K562 (cell line): ENCODE measurements at regions not wholly inside any gene's neighbourhood (a gene's known extent, or its start where the extent isn't known, plus 50 kb on each side); places are given as distances from the start of the nearest gene placed in this dataset.

Experiments
- ATAC-seq: fragments of 200-7000 bp; cut with Tn5 transposase; 3 replicates; pipeline ENCODE4 v1.9.1; 2020; ENCODE audit warnings: moderate library complexity
- BruUV-seq: library from RNA; stranded (reverse); fragments of 400-500 nt; replicated peaks from 2 replicates; lab custom pipeline; 2021; lab: Mats Ljungman, UMichigan
- CTCF ChIA-PET: fragments of 300-600 bp; formaldehyde crosslinking; extraction: SDS; loops from one replicate; lab custom pipeline; 2021; ENCODE audit warnings: low intra/inter-chr PET ratio; lab: Yijun Ruan, JAX
- POLR2A ChIA-PET: fragments of 300-600, 350-650 bp; sonication (Branson Sonifier 250); formaldehyde crosslinking; extraction: SDS; loops from one replicate; lab custom pipeline; 2021; ENCODE audit warnings: antibody characterized with exemption, inconsistent platforms; lab: Yijun Ruan, JAX
- DNase-seq, 4 experiments: peaks; one replicate each; pipeline versions ENCODE4 v3.0.0 to v3.0.0-alpha.2; 2011 to 2018; ENCODE audit warnings: low spot score in 3 of 4, mixed read lengths in 3 of 4; ENCODE audit errors: extremely low read depth in 1 of 4
- FAIRE-seq: peaks from 2 replicates; lab custom pipeline; 2011; peaks lifted over from hg19 to GRCh38; lab: Jason Lieb, UNC
- H2AFZ ChIP-seq: 2 replicates; pipeline ENCODE4 v1.6.0; 2011; ENCODE audit warnings: low read depth, low read length, control low read depth, inconsistent platforms
- H3K27ac ChIP-seq: fragments of 200-600 bp; 3 replicates; pipeline ENCODE4 v1.8.0; 2011; ENCODE audit warnings: low read depth, mild to moderate bottlenecking, control low read depth, inconsistent platforms, low read length, moderate library complexity, mixed read lengths; ENCODE audit errors: extremely low read depth
- H3K27me3 ChIP-seq, 2 experiments: fragments of 300-600 bp in 1 of 2; 2 replicates in 1 of 2; 3 replicates in 1 of 2; pipeline versions ENCODE4 v1.6.0 to v1.8.0; 2011; ENCODE audit warnings: inconsistent platforms in 2 of 2, low read length in 2 of 2, mild to moderate bottlenecking in 1 of 2, mixed read lengths in 1 of 2, moderate library complexity in 1 of 2; ENCODE audit not compliant: control insufficient read depth in 2 of 2, insufficient read depth in 2 of 2
- H3K36me3 ChIP-seq: fragments of 300-600 bp; 3 replicates; pipeline ENCODE4 v1.8.0; 2011; ENCODE audit warnings: mild to moderate bottlenecking, low read length, inconsistent platforms; ENCODE audit not compliant: control insufficient read depth, insufficient read depth
- H3K4me1 ChIP-seq, 2 experiments: fragments of 200-600 bp in 1 of 2; replicated peaks in 1 of 2; 2 replicates in 1 of 2; 3 replicates in 1 of 2; pipeline versions ENCODE4 v1.5.1 to v1.8.0; 2011; ENCODE audit warnings: inconsistent platforms in 2 of 2, low read length in 2 of 2, mild to moderate bottlenecking in 1 of 2, mixed read lengths in 1 of 2, moderate library complexity in 1 of 2; ENCODE audit not compliant: control insufficient read depth in 2 of 2, insufficient read depth in 2 of 2
- H3K4me2 ChIP-seq: 2 replicates; pipeline ENCODE4 v1.6.1; 2011; ENCODE audit warnings: low read length, control low read depth, inconsistent platforms, mixed read lengths; ENCODE audit not compliant: insufficient read depth
- H3K4me3 ChIP-seq: fragments of 200-600 bp; sonication (generic), shearing (Covaris generic); 2 replicates; pipeline ENCODE4 v1.5.1; 2016; ENCODE audit warnings: control low read depth, inconsistent platforms
- H3K79me2 ChIP-seq: fragments of 200-600 bp; 3 replicates; pipeline ENCODE4 v1.8.0; 2011; ENCODE audit warnings: low read length, inconsistent platforms; ENCODE audit not compliant: control insufficient read depth, insufficient read depth
- H3K9ac ChIP-seq, 2 experiments: 2 replicates each; pipeline versions ENCODE4 v1.6.0 to v1.6.1; 2011; ENCODE audit warnings: low read depth in 2 of 2, low read length in 2 of 2, control low read depth in 1 of 2, inconsistent platforms in 1 of 2, mild to moderate bottlenecking in 1 of 2, mixed read lengths in 1 of 2; ENCODE audit not compliant: insufficient read depth in 1 of 2
- H3K9me1 ChIP-seq: one replicate; pipeline ENCODE4 v1.6.0; 2011; ENCODE audit warnings: inconsistent platforms, mild to moderate bottlenecking, low read length, moderate library complexity; ENCODE audit not compliant: control insufficient read depth, insufficient read depth
- H3K9me3 ChIP-seq: replicated peaks from 2 replicates; pipeline ENCODE4 v1.5.1; 2011; ENCODE audit warnings: low read depth, low read length, inconsistent platforms; ENCODE audit not compliant: control insufficient read depth, insufficient read depth
- H4K20me1 ChIP-seq: replicated peaks from 2 replicates; pipeline ENCODE4 v1.6.1; 2011; ENCODE audit warnings: low read length, inconsistent platforms, mixed read lengths; ENCODE audit not compliant: control insufficient read depth, insufficient read depth
- DPF2 ChIP-seq: fragments of 450-650 bp; IDR thresholded peaks from 2 replicates; pipeline ENCODE4 v1.6.1; 2016
- ETV5 ChIP-seq: sonication (generic); formaldehyde crosslinking; IDR thresholded peaks from 2 replicates; pipeline ENCODE4 v1.4.0; 2020; ENCODE audit warnings: low read depth, mild to moderate bottlenecking, missing genetic modification reagents
- TCFL5 ChIP-seq: fragments of 250-450 bp; sonication (Bioruptor Pico); conservative IDR thresholded peaks from 2 replicates; pipeline ENCODE4 v1.6.1; 2021; ENCODE audit warnings: mild to moderate bottlenecking, moderate library complexity, matching md5 sums
- ZBTB17 ChIP-seq: fragments of 450-650 bp; formaldehyde crosslinking; IDR thresholded peaks from 2 replicates; pipeline ENCODE4 v1.4.0; 2020; ENCODE audit warnings: mild to moderate bottlenecking
- ZFP1 ChIP-seq: fragments of 450-650 bp; formaldehyde crosslinking; IDR thresholded peaks from 2 replicates; pipeline ENCODE4 v1.4.0; 2020; ENCODE audit warnings: mild to moderate bottlenecking, mixed read lengths
- ZNF384 ChIP-seq: IDR thresholded peaks from 2 replicates; pipeline ENCODE4 v1.6.1; 2012; ENCODE audit warnings: low read depth, low read length, improper control_type of control experiment
- ZNF780A ChIP-seq: fragments of 250-450 bp; sonication (Bioruptor Pico); IDR thresholded peaks from 2 replicates; pipeline ENCODE4 v1.5.0; 2021; ENCODE audit warnings: mild to moderate bottlenecking
- WGBS: fragments of 100-300 bp; shearing (Covaris generic); methylation state at CpG from one replicate; pipeline ENCODE4 v1.1.6; 2016; ENCODE audit warnings: low coverage, mixed read lengths; ENCODE audit not compliant: insufficient coverage; ENCODE audit errors: missing lambda C conversion rate; 5-methylcytosine and 5-hydroxymethylcytosine counted together
- in situ Hi-C: fragments of 300-500 bp; cut with MboI; formaldehyde crosslinking; loops from 4 replicates; pipeline ENCODE4 v1.15.0; 2018; ENCODE audit warnings: inconsistent platforms, mixed read lengths
- intact Hi-C: fragments of 100-400 bp; cut with micrococcal nuclease; formaldehyde crosslinking; loops from 2 replicates; pipeline ENCODE4 v1.14.2; 2022
- TF ChIP-seq, protein P1 (sequence below), 2 experiments: fragments of 150-350 bp in 1 of 2; IDR thresholded peaks; 2 replicates each; pipeline ENCODE4 v1.6.1; 2012 to 2016; ENCODE audit warnings: low read depth in 2 of 2, low read length in 2 of 2, mild to moderate bottlenecking in 1 of 2, moderate library complexity in 1 of 2
- TF ChIP-seq, protein P2 (sequence below): fragments of 250-450 bp; sonication (Bioruptor Pico); IDR thresholded peaks from 2 replicates; pipeline ENCODE4 v1.9.0; 2021; ENCODE audit warnings: mild to moderate bottlenecking, inconsistent platforms

DNA sequence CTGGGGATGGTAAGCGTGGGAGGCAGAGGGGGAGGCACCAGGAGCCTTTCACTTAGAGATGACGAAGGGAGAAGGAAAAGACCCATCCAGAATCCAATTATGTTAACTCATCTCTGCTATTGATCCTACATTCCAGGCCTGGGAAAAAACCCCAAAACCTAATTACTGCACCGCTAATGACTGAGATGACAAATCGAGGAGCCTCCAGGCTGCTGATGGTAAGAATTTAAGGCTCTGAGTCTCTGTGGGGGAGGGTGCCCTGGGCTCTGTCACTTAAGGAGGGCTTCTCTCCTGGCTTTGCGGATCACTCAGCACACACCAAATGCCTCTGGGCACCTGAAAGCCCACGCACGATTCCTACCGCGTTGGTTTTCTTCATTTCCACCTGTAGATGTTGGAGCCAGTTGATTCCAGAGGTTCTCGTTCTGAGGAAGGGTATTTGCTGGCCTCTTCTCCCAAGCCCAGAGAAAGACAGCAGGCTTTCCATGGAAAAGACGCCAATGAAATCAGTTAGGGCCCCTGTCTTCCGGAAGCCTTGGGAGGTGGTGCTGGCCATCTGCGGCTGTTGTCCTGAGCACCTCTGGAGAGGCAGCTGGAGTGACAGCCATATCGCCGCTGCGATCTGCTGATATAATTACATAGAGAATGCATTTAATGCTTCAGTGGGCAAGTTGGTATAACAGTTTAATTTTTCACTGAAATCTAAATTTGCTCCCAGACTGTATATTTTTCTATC, 751.2 kb downstream of the BRD1 start:
- in situ Hi-C loops (no loop called here), intact Hi-C loops (no loop called here)
- under 1% methylated on average over 12 of the region's 16 CpGs for WGBS
- FAIRE-seq (no peak), ATAC-seq (no peak), DNase-seq (no peak)
- Histone ChIP-seq H3K9ac (no peak overlapping the region), H3K27ac (no peak overlapping the region), H3K9me3 (no peaks in the 10 kb centered on the region), H3K9me1 (no peaks in the 10 kb centered on the region), H4K20me1 (no peaks in the 10 kb centered on the region), H3K79me2 (no peaks in the 10 kb centered on the region), H3K27me3 (no peaks in the 10 kb centered on the region; a peak in 2 of 5 replicates), H3K4me1 (no peaks in the 10 kb centered on the region), H2AFZ (no peak overlapping the region), H3K4me3 (no peak overlapping the region), H3K4me2 (no peak overlapping the region), H3K36me3 (no peaks in the 10 kb centered on the region)
- TF ChIP-seq ETV5 (CRISPR knock-in tag) (no peak), ZBTB17 (no peak), TCFL5 (CRISPR knock-in tag) (no peak), ZNF780A (CRISPR knock-in tag) (no peak)
- CTCF ChIA-PET: no interaction called here
- POLR2A ChIA-PET: no interaction called here
- no TSS peak for BruUV-seq

DNA sequence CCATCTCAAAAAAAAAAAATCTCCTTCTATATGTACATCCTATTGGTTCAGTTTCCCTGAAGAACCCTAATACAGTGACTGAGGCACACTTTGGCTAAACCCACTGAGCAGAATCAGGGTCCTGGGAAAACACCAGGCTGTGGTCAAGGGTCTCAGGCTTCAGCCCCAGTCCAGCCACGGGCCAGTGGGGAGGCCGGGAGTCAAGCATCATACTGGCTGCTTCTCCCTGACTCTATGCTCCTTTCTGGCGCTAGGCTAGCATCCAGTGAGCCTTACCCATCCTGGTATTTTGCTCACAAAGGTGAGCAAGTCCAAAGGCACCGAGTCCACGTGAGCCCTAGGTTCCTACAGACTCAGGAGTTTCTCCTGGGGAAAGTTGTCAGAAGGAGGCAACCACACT, 752.5 kb downstream of the BRD1 start:
- no peaks in the 10 kb centered on the region for H3K9me3 ChIP-seq
- H3K4me1 ChIP-seq: no peaks in the 10 kb centered on the region
- H2AFZ ChIP-seq: no peak overlapping the region
- ATAC-seq (no peak), DNase-seq (no peak), FAIRE-seq (no peak)
- H3K27ac ChIP-seq: no peak overlapping the region
- WGBS: 0% methylated on average over 5 of the region's 5 CpGs
- peaks cover 0 to 5% of the 10 kb centered on the region in 2 experiments; a peak in 1 of 5 replicates for H3K27me3 ChIP-seq
- H3K4me3 ChIP-seq: no peak overlapping the region
- ChIA-PET POLR2A (no interaction called here), CTCF (no interaction called here)
- intact Hi-C loops (no loop called here), in situ Hi-C loops (no loop called here)
- BruUV-seq: no TSS peak
- no peaks in the 10 kb centered on the region for H3K79me2 ChIP-seq
- no peak overlapping the region for H3K9ac ChIP-seq
- H4K20me1 ChIP-seq: no peaks in the 10 kb centered on the region
- H3K4me2 ChIP-seq: no peak overlapping the region
- H3K9me1 ChIP-seq: no peaks in the 10 kb centered on the region
- H3K36me3 ChIP-seq: no peaks in the 10 kb centered on the region
- TF ChIP-seq, protein P1, sequence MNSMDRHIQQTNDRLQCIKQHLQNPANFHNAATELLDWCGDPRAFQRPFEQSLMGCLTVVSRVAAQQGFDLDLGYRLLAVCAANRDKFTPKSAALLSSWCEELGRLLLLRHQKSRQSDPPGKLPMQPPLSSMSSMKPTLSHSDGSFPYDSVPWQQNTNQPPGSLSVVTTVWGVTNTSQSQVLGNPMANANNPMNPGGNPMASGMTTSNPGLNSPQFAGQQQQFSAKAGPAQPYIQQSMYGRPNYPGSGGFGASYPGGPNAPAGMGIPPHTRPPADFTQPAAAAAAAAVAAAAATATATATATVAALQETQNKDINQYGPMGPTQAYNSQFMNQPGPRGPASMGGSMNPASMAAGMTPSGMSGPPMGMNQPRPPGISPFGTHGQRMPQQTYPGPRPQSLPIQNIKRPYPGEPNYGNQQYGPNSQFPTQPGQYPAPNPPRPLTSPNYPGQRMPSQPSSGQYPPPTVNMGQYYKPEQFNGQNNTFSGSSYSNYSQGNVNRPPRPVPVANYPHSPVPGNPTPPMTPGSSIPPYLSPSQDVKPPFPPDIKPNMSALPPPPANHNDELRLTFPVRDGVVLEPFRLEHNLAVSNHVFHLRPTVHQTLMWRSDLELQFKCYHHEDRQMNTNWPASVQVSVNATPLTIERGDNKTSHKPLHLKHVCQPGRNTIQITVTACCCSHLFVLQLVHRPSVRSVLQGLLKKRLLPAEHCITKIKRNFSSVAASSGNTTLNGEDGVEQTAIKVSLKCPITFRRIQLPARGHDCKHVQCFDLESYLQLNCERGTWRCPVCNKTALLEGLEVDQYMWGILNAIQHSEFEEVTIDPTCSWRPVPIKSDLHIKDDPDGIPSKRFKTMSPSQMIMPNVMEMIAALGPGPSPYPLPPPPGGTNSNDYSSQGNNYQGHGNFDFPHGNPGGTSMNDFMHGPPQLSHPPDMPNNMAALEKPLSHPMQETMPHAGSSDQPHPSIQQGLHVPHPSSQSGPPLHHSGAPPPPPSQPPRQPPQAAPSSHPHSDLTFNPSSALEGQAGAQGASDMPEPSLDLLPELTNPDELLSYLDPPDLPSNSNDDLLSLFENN (IDR thresholded peaks at IDR 0.05; ENCODE audit: low read depth in 2 of 2, low read length in 2 of 2): no peak
- TF ChIP-seq DPF2: no peak
- TF ChIP-seq ZNF384: no peak
- TF ChIP-seq ZFP1: no peak
- TF ChIP-seq, protein P2, sequence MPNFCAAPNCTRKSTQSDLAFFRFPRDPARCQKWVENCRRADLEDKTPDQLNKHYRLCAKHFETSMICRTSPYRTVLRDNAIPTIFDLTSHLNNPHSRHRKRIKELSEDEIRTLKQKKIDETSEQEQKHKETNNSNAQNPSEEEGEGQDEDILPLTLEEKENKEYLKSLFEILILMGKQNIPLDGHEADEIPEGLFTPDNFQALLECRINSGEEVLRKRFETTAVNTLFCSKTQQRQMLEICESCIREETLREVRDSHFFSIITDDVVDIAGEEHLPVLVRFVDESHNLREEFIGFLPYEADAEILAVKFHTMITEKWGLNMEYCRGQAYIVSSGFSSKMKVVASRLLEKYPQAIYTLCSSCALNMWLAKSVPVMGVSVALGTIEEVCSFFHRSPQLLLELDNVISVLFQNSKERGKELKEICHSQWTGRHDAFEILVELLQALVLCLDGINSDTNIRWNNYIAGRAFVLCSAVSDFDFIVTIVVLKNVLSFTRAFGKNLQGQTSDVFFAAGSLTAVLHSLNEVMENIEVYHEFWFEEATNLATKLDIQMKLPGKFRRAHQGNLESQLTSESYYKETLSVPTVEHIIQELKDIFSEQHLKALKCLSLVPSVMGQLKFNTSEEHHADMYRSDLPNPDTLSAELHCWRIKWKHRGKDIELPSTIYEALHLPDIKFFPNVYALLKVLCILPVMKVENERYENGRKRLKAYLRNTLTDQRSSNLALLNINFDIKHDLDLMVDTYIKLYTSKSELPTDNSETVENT: no peak
